GM18909 (cell line): ENCODE measurements at regions not wholly inside any gene's neighbourhood (a gene's known extent, or its start where the extent isn't known, plus 50 kb on each side); places are given as distances from the start of the nearest gene placed in this dataset.
"Not testable (repeated sequence)": the region's sequence is repeated elsewhere in the genome, so short reads cannot be mapped to it uniquely, and the experiment has no call there.

Experiments
- ATAC-seq: cut with Tn5 transposase; IDR thresholded peaks from one replicate; pipeline ENCODE4 v1.9.1; 2021; ENCODE audit warnings: mild to moderate bottlenecking; ENCODE audit not compliant: unreplicated experiment, poor library complexity

GRCh38 chr11:25486338-25486737, 845.6 kb upstream of the ANO3 start:
- ATAC-seq: not testable (repeated sequence)

- ATAC-seq: not testable (repeated sequence)
Observed at GRCh38 chr11:25488176-25488575, 843.8 kb upstream of the ANO3 start.

DNA sequence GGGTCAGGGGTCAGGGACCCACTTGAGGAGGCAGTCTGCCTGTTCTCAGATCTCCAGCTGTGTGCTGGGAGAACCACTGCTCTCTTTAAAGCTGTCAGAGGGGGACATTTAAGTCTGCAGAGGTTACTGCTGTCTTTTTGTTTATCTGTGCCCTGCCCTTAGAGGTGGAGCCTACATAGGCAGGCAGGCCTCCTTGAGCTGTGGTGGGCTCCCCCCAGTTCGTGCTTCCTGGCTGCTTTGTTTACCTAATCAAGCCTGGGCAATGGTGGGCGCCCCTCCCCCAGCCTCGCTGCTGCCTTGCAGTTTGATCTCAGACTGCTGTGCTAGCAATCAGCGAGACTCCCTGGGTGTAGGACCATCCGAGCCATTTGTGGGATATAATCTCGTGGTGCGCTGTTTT, 830.5 kb upstream of the ANO3 start:
- not testable (repeated sequence) for ATAC-seq

DNA sequence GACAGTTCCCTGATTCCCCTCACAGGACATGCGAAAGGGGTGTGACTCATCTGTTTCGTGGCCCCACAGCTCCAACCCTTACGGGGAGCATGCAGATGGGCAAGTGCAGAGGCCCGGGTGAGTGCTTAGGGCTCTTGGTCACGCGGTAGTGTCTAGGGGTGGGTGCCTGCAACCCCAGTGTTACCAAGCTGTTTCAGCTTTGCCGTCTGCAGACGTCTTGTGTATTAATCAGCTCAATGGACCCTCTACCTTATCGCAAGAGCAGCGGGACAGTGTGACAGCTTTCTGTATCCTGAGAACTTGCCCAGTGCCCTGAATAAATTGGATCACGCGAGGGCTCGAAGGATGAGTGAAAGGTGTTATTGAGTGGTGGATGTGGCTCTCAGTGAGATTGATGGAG, 816.4 kb upstream of the ANO3 start:
- ATAC-seq: no peak

- no peak for ATAC-seq
Observed at GRCh38 chr11:25520459-25520858, 811.5 kb upstream of the ANO3 start.

DNA sequence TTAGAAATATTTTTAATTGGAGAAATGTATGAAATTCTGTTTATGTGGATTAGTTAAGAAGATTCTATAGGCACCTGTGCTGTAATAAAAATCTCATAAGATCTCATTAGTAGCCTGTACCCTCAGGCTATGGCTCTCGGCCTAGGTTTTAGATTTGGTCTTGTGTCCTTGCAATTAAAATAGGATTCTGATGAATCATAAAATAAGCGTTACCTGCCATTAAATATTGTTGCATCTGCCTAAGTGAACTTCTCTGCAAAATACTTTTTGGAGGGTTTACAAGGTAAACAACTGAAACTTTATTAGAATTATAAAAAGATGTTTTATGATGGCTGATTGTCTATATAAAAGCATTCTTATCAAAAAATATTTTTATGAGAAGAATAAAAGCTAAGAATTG, 804.1 kb upstream of the ANO3 start:
- ATAC-seq: no peak

GRCh38 chr11:25529572-25529971, 802.4 kb upstream of the ANO3 start:
- no peak for ATAC-seq

DNA sequence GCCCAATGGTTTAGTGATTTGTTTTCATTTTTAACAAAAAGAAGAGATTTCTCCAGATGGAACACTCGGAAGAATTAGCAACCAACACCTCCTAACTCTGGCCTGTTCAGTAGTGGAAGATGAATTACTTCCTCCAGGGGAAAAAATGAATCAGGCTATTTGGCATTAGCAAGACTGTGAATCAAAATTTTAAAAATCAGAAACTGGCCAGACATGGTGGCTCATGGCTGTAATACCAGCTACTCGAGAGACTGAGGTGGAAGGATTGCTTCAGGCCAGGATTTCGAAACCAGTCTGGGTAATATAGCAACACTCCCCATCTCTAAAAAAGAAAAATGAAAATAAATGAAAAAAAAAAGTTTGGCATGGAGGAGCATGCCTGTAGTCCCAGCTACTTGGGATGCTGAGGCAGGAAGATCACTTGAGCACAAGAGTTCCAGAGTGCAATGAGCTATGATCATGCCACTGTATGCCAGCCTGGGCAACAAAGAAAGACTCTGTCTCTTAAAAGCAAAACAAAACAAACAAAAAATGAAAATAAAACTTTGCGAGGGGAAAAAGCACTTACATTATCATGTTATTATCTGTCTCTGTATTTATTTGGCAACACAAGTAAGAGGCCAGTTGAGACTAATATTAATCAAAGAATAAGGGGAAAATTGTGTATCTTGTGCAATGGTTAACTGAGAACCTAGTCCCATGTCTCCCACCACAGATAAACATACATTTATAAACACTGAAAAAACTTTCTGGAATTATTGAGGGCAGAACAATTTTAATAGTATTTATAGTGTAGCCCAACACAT, 796.3 kb upstream of the ANO3 start:
- ATAC-seq: no peak

- no peak for ATAC-seq
Observed at GRCh38 chr11:25536289-25536688, 795.6 kb upstream of the ANO3 start.

GRCh38 chr11:25537393-25537792, 794.5 kb upstream of the ANO3 start:
- ATAC-seq: no peak

GRCh38 chr11:25547292-25547691, 784.6 kb upstream of the ANO3 start:
- ATAC-seq: no peak

GRCh38 chr11:25562417-25562816, 769.5 kb upstream of the ANO3 start:
- ATAC-seq: no peak

GRCh38 chr11:25565846-25566245, 766.1 kb upstream of the ANO3 start:
- no peak for ATAC-seq

DNA sequence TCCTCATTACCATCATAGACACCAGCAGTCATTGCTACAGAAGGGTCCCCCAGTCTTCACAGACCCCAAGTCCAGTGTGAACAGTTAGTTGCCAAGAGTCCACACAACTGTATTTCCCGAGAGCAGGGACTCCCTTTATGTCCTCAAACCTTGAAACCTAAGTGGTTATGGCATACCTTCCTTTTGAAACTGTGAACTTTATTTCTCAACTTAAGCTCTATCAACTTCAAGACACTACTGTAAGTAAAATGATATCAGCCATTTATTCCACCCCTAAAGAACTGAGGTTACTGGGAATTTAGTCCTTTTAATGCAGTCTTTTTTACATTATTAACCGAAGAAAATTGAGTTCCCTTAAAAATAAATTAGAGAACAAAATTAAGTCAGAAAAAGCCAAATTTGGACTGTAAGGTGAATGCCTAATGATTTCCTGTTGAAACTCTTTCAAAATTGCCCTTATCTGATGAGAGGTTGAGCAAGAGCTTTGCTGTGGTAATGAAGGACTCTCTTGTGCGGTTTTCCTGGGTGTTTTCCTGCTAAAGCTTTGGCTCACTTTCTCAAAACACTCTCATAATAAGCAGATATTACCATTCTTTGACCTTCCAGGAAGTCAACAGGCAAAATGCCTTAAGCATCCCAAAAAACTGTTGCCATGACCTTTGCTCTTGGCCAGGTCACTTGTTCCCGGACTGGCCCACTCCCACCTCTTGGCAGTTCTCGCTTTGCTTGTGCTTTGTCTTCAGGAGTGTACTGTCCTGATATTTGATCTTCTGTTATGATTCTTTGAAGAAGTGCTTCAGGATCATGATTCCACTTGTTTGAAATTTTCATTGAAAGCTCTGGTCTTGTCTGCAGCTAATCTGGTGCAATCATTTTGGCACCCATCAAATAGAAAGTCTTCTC, 765.4 kb upstream of the ANO3 start:
- ATAC-seq: no peak

DNA sequence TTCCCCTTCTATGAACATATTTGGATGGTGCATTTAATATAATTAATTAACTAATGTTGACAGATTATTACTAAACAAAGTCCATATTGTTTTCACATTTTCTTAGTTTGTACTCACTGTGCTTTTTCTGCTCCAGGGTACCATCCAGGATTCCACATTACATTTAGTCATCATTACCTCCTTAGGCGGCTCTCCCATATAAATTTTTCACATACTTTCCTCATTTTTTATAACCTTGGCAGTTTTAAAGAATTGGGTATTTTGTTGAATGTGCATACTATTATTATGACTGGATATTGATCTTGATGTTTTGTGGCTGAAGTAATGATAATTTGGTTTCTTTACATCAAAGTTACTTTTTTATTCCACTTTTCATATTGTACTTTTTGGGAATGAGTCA, 755.6 kb upstream of the ANO3 start:
- no peak for ATAC-seq

DNA sequence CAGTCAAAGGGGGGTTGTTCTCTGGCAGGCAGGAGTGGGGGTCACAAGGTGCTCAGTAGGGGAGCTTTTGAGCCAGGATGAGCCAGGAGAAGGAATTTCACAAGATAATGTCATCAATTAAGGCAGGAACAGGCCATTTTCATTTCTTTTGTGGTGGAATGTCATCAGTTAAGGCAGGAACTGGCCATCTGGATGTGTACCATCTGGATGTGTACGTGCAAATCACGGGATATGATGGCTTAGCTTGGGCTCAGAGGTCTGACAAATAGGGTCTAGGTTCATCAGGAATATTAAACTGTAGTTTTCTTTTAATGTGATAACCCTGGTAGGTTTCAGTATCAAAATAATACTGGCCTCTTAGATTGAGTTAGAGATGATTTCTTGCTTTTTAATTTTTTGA, 752.4 kb upstream of the ANO3 start:
- not testable (repeated sequence) for ATAC-seq

DNA sequence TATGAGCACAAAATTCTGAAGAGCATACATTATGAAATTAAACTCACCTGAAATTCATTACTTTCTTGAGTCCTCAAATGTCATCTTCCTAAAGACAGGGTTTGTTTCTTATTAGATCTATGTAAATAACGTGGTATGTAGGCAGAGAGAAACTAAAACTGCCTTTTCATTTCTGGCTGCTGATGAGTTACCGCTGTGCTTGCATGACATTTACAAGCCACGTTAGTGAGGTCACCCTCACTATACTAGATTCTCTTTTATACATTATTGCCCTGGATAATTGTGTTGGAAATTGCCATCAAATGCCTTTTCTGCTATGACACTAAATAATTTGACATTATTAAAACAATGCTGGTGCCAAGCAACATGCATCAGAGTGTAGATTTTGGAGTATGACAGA, 748.3 kb upstream of the ANO3 start:
- ATAC-seq: no peak

DNA sequence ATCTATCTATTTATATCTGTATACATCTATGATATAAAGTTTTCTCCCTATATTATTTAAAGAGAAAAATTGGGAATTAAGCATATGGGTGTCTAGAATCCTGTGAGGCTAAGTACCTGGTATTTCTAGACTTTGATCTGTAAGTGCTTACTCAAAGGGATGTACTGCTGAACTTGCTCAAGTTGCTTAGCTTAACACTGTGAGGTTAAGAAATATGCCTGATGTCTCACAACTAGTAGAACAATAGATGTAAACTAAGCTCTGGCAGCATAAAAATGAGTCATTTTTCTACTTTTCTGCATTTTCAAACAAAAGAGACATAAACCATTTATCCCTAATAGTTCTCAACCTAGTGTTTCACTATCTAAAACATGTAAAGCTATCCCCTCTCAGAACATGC, 744.4 kb upstream of the ANO3 start:
- ATAC-seq: no peak

DNA sequence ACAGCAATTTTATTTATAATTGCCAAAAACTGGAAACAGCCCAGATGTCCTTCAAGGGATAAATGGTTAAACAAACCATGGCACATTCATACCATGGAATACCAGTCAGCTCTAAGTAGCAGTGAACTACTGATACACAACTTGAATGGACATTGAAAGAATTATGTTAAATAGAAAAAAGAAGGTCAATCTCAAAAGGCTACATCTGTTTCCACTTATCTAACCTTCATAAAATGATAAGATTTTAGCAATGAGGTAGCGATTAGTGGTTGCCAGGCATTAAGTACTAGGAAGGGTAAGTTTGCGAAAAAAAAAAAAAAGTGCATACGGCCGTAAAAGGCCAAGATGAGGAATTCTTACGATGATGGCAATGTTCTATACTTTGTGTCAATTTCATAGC, 738.7 kb upstream of the ANO3 start:
- ATAC-seq: no peak

DNA sequence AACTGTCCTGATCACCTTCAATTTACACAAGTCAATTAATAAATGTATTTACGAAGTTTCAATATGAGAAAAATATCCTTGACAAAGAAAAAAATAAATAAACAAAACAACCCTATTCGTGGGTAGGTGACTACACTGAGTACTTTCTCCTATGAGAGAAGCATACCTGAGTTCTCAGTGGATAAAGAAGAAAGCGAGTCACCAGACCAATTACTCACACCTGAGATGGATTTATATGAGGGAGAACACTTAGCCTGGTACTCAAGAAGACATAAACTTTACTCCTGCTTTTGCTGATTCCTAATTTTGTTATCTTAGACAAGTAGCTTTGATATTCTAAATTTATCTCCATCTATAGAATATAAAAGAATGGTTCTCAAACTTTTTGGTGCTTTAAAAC, 735.2 kb upstream of the ANO3 start:
- ATAC-seq: no peak

DNA sequence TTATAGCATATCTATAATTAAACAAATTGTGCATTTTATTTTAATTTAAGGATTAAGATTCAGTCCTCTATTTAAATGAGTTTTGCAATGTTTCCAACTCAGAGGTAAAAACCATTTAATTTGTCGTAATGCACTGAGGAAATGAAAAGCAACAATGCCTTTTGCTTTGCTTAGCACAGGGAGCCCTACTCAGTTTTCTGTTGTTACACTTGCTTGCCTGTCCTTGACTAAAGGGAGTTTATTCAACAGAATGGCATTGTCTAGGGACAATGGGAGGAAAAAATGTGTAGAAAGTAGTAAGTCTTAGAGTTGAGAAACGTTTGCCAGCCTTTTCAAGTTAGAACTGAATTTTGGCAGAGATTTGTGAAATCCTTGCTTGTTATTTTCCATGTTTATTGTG, 734.2 kb upstream of the ANO3 start:
- no peak for ATAC-seq

- no peak for ATAC-seq
Observed at GRCh38 chr11:25602149-25602548, 729.8 kb upstream of the ANO3 start.
